Activated CD4-positive, alpha-beta T cell treated with anti-CD3 and anti-CD28 coated beads, Interleukin-2, amount 50 U/mL, for 24 hours (primary cell): ENCODE measurements at regions not wholly inside any gene's neighbourhood (a gene's known extent, or its start where the extent isn't known, plus 50 kb on each side); places are given as distances from the start of the nearest gene placed in this dataset.
A peak's percentile ranks its signal among the peaks of the same experiment; 100 is the strongest.

Experiments
- DNase-seq, 2 donors: peaks; one replicate each; pipeline ENCODE4 v3.0.0-alpha.2; 2020; ENCODE audit warnings: low read depth in 1 of 2, low spot score in 1 of 2

DNA sequence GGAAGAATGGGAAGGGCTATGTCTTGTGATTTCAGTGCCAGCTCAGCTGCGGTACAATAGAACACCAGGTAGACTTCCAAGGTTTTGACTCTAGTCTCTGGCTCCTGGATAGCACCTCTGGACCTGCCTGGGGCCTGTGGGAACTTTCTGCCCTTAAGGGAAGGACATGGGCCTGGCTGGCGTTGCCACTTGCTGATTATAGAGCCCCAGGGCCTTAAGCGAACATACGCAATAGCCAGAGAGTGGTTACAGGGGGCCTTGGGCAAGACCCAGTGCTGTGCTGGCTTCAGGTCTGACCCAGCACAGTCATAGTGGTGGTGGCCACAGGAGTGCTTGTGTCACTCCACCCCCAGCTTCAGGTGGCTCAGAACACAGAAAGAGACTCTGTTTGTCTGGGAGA, 131.1 kb upstream of the COL21A1 start:
- no peak for DNase-seq

DNA sequence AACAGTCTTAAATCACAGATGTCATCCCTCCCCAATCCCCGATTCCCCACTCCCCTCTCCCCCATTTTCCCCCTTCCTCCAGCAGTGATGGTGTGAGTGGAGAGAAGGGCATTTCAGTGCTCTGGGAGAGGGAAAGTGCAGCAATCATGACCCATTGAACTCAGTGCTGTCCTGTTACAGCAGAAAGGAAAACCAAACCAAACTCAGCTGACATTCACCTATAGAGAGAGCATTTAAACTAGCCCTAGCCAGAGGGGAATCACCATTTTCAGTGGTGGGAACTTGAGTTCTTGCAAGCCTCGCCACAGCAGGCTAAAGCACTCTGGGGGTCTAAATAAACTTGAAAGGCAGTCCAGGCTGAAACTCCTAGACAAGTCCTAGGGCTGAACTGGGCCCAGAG, 129.9 kb upstream of the COL21A1 start:
- DNase-seq = no peak

- no peak for DNase-seq
Observed at GRCh38 chr6:56375806-56376205, 128.4 kb upstream of the COL21A1 start.

DNA sequence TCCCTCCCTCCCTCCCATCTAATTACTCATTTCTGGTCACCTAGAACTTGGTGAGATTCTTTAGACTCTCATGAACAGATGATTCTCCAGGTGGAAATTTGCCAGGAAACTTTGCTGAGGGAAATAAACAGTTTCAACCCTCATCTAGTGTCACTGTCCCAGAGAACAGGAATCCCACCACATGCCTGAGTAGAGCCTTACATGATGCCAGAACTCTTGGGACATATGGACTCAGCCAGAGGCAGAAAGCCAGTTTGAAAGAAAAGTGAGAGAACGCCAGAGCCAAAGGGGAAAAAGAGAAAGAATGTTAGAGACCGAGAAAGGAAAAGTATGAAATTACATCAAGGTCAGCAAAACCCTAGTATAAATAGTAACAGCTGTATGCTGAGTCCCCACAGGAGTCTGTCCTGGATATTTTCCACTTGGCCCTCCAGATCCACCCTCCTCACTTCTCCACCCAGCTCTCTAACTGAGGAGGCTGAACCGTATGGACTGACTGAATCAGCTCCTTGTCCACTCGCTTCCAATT, 127.5 kb upstream of the COL21A1 start:
- DNase-seq = no peak

- no peak for DNase-seq
Observed at GRCh38 chr6:56372406-56372995, 125.1 kb upstream of the COL21A1 start.

DNA sequence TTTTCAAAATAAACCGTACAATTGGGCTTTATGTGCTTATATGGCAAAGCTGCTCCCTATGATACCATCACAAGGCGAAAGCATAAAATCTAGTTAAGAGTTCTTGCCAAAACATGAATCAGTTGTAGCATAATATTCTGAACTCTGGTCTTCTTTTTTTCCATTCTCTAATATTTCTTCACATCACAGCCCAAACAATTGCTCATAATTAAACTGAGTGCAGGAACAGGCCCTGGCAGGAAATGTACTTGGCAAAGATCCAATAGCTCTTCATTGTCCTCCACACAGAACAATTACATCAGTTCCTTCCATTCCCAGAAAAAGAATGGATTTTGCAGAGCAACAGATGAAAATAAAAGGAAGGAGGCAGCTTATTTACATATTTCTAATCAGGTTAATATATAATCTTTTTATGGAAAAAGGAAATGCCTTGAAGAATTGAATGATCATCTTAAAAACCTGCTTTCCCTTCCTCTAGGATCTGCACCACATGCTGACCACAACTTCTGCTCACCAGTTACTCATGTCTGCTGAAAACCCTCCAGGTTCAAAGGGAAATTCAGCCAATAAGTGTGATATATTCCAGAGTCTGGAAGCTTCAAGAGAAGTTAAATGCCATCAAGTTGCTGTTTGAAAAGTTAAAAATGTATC, 123.3 kb upstream of the COL21A1 start:
- no peak for DNase-seq

GRCh38 chr6:56370127-56370540, 122.8 kb upstream of the COL21A1 start:
- DNase-seq = no peak

DNA sequence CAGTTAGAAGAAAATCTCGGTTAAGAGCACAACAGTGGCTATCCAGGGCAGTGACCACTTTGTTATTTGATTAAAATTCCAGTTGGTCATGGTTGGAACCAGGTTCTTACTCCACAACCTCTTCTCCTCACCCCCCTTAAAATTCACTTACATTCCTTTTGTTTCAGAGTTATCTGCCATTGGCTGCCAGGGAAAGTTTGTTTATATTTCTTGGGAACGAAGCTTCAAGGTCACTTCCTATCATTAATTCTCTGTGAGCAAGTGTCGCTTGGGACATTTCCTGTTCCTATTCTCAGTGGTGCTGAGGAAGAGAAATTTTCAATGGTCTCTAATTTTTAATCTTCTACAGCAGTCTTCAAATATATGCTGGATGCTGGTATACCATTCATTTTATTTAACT, 121.1 kb upstream of the COL21A1 start:
- no peak for DNase-seq

DNA sequence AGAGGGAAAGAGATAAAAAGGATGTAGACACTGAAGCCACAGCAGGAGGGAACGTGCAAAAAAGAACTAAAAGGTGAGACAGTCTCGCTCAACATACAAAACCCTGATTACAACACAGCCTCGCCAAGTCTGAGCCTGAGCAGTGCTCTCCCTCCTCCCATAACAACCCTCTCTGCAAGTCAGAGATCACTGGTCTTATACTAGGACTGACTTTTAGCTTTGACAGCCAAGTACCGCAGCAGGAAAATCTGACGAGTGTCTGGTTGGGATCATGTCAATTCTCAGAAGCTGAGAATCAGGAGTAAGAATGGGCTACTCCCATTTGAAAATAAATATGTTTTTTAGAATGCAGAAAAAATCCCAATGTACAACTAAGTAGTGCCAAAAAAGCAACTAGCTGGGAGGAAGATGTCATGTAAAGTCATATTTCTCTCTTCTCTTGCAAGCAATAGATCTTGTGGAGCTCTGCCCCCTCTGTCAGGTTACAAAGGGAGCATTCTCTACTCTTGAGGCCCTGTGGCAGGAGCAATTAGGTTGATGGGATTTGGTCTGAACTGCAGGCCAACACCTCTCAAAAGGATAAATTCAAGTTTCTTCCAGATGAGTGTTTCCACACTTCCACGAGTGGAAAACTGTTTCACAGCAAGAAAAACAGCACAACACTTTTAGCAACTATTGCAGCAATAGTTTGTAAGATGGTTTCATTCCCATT, 118.9 kb upstream of the COL21A1 start:
- DNase-seq = no peak

DNA sequence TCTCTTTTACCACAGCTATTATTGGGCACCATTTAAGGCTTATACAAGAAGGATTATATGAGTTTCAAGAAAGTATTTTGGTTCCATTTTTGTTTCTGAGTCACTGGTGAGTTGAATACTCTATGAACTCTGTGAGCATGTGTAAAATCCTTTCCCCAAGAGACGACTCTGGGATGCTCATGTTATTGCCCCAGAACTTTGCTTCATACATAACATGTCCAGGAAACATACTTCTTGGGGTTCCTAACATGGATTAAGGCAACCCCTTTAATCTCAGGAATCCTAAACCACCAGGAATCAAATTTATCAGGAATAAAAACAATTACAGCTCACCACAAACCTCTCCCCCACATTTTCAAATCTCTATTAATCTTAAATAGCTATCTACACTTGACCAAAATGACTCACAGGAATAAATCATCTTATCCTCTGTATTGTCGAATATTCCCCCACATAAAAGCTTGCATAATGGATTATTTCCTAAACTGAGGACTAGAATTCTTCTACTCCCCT, 117.5 kb upstream of the COL21A1 start:
- DNase-seq = no peak

DNA sequence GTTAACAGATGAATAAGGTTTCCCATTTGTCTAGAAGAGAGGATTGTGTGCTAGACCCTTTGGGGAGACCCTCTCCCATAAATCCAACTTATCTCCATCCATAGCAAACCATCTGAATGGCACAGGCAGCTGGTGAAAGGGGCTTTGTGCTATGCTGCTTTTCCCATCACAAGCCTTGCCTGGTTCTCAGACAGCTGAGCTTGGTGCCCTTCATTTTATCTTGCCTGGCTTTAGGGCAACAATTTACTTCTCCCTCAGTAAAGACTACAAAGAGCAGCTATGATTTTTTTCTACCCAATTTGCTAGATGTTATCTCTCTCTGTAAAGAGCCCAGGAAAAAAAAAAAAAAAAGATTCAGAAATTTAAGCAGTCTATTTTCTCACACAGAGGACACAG, 117.0 kb upstream of the COL21A1 start:
- DNase-seq = no peak

DNA sequence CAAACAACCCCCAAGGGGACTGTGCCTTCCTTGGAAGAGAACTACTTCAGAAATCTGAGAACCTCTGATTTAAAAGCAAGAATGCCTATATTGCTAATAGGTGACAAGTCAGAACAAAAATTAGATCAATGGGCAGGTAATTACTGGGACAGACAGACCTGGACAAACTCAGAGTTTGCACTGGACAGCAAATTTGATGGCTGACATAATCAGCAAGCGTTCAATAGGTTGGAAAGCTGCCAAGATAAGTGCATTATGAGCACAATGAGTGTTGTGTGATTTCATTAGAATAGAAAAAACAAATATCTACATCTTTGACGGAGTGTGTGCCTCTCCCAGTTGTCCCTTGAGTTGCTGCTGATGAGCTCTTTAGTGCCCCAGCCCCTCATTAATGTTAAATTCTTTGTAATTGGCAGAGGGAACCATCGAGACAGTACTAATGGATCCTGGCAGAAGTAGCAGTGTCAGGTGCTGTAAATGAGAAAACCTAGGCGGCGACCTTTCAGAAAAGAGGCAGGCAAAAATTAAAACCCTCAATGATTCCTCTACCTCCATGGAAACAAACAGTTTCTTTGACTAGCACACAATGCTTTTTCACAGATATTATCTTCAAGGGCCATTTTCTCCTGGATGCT, 116.5 kb upstream of the COL21A1 start:
- DNase-seq = no peak

DNA sequence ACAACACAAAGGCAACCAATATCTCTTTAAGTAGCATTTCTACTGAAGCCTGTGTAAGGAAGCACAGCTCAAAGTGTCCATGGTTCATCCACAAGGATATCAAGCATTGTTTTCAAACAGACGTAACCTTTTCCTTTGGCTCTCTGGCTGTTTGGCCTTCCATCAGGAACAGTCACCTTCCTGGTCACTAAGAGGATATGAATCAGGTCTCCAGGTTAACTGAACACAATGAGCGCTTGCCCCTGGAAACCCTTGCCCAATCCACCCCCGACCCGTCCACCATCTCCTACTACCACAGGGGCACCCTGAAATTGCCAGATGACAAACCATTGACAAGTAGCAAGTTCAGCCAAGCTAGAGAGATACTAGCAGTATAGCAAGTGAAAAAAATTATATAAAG, 114.4 kb upstream of the COL21A1 start:
- DNase-seq = no peak

DNA sequence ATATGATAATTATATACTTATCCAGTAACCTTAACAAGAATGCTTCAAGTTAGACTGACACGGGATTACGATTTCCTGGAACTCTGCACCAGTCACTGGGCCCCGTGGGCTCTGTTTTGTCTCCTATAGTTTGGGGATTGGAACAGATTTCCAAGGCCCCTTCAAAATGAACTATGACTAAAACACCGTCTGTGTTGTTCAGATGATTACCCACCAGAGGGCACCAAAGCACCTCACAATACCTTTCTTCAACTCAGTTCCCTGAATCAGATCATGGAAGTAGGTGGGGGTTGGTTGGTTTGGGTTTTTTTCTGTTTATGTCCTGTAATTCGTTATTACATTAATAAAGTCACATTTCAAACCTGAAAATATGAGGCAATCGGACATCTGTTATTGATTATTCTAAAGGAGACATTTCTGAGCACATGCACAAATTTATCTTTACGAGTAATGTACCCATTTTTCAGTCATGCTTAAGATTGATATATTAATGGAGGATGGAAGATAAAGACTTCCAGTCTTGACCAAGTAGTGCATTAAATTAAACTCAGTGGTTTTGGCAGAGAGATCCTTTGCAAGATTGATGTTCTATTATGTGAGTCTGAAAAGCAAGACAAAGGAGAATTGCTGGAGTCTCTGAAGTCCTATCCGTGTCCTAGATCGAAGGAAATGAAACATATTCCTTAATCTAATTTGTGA, 112.0 kb upstream of the COL21A1 start:
- peak; percentile 17 to 39 for DNase-seq

DNA sequence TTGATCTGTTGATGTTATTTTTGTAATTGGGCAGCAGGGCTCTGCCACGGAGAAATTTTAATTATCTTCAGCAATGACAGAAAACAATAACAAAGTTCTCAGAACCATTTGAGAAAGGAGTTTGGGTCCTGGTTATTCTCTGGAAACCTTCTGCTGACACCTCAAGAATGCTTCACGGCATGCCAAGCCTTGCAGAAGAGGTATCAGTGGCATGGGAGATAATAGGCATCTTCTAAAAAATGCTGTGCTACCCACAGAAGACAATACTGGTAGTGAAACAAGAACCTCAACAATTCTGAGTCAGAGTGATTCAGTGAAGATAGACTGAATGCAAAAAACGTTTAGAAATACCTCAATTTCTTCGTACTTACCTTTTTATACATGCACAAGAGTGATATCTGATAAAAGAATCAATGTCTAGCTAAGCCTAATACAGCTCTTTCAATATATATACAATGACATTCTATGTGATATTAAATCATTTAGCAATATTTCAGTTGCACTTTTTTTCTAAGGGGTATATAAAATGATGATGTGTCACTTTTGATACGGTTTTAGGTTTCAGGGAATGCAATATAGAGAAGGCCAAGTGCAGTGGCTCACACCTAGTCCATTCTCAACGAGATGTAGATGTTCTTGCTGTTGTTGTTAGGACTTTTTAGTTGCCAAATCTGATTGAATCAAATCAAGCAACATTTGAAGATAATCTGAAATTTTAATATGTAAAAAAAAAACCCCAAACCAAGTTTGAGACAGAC, 110.4 kb upstream of the COL21A1 start:
- no peak for DNase-seq

DNA sequence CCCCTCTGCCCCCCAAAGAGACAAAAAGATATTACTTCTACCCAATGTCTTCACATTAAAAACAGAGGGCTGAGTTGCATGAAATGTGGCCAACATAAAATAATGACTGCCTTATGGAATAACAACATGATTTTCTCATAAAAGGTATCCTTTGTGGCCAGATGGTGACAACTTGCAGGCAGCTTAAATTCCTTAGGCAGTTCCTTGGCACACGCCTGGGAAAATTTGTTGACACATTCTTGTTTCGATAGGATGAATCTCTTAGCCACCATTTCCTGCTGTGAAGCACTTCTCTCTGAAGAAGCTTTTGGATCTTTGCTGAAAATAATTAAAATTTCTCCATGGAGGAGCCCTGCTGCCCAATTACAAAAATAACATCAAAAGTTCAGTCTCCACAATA, 109.0 kb upstream of the COL21A1 start:
- DNase-seq = no peak

- no peak for DNase-seq
Observed at GRCh38 chr6:56353860-56354259, 106.5 kb upstream of the COL21A1 start.

DNA sequence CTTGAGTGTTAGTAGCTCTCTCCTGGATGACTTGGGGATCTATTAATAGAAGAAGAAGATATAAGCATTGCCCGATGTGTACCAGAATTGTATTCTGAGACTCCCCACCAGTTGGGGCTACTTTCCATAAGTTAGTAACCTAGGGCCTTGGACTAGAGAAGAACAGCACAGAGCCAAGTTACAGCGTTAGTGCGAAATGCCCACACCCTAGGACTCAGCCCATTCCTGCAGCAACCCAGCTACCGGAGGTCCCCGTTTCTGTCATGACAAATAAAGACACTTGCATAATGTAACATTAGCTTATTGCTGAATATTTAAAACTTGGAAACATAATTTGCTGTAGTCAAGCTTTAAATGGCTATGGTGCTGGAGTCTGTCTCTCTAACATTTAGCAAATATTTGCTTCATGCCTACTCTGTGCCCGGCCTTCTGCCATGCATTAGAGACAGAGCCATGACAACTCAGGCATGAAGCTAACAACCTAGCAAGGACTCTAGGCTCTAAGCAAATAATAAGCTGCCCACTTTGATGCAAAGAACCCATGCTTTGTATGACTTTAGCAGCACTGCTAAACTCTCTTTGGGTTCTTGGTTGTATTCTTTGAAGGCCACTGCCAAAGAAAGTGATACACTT, 103.4 kb upstream of the COL21A1 start:
- DNase-seq = no peak

GRCh38 chr6:56349194-56349593, 101.8 kb upstream of the COL21A1 start:
- no peak for DNase-seq

DNA sequence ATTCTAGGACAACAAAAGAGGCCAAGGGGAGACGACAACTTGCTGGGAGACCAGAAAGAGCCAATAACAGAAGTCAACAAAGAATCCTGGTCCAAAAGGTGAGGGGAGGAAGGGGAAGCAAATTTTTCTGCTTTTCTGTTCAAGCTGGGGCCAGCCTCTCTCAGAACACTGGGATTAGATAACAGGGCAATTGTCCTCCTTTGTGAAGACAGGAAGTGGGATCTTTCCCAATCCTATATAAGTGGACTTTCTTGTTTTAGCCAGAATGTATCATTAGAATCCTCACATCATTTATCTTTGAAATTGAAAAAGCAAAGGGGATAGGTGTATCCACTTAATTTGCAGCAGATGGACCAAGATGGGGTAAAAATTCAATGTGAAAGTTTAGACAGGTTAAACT, 101.2 kb upstream of the COL21A1 start:
- DNase-seq = no peak
